HCT116 (cell line): ENCODE measurements at regions not wholly inside any gene's neighbourhood (a gene's known extent, or its start where the extent isn't known, plus 50 kb on each side); places are given as distances from the start of the nearest gene placed in this dataset.

Source experiments
- ATAC-seq: fragments of 200-7000 bp; cut with Tn5 transposase; 2 replicates; pipeline ENCODE4 v1.9.1; 2020; ENCODE audit warnings: mild to moderate bottlenecking, moderate library complexity
- BruUV-seq: library from RNA; stranded (reverse); fragments of 400-500 nt; replicated peaks from 2 replicates; lab custom pipeline; 2021; lab: Mats Ljungman, UMichigan
- CTCF ChIA-PET: fragments of 300-600 bp; sonication (Branson Sonifier 250); formaldehyde crosslinking; loops from one replicate; lab custom pipeline; 2021; ENCODE audit warnings: antibody characterized with exemption; lab: Charles Lee
- POLR2A ChIA-PET: fragments of 300-600, 350-600 bp; sonication (Branson Sonifier 250); formaldehyde crosslinking; loops from one replicate; lab custom pipeline; 2021; ENCODE audit warnings: antibody characterized with exemption; lab: Charles Lee
- RAD21 ChIA-PET, 2 experiments: fragments of 300-600 bp; sonication (Branson Sonifier 250); formaldehyde crosslinking; loops; one replicate each; lab custom pipeline; 2023; ENCODE audit warnings: low total read pairs in 2 of 2; ENCODE audit not compliant: uncharacterized antibody in 2 of 2, unreplicated experiment in 2 of 2, low non-redundant PET in 1 of 2; lab: Charles Lee
- DNase-seq: peaks from one replicate; pipeline ENCODE4 v3.0.0-alpha.2; 2010; ENCODE audit warnings: low read depth, low spot score
- H2AFZ ChIP-seq: fragments of 200-600 bp; shearing (Covaris generic), sonication (generic); 2 replicates; pipeline ENCODE4 v1.6.1; 2017; ENCODE audit warnings: low read depth, mixed run types, mixed read lengths, antibody characterized with exemption, low read length; ENCODE audit not compliant: poor library complexity, severe bottlenecking
- H3K27ac ChIP-seq: 2 replicates; pipeline ENCODE4 v1.5.1; 2012; ENCODE audit warnings: low read depth, low read length
- H3K27me3 ChIP-seq: fragments of 200-600 bp; sonication (generic); 2 replicates; pipeline ENCODE4 v1.6.1; 2016; ENCODE audit warnings: mixed run types, low read length, mixed read lengths; ENCODE audit not compliant: insufficient read depth
- H3K36me3 ChIP-seq, 2 experiments: fragments of 200-500 bp in 1 of 2; fragments of 200-600 bp in 1 of 2; sonication (Bioruptor generic) in 1 of 2; sonication (generic) in 1 of 2; 2 replicates each; pipeline versions ENCODE4 v1.5.1 to v1.6.1; 2014 to 2016; ENCODE audit warnings: low read length in 2 of 2, inconsistent platforms in 1 of 2, mixed read lengths in 1 of 2, mixed run types in 1 of 2; ENCODE audit not compliant: insufficient read depth in 2 of 2, control insufficient read depth in 1 of 2
- H3K4me1 ChIP-seq, 2 experiments: fragments of 200-600 bp in 1 of 2; sonication (generic) in 1 of 2; 2 replicates each; pipeline versions ENCODE4 v1.5.1 to v1.6.1; 2012 to 2017; ENCODE audit warnings: low read length in 2 of 2, inconsistent platforms in 1 of 2, mild to moderate bottlenecking in 1 of 2, mixed read lengths in 1 of 2, mixed run types in 1 of 2, moderate library complexity in 1 of 2; ENCODE audit not compliant: insufficient read depth in 2 of 2, control insufficient read depth in 1 of 2
- H3K4me2 ChIP-seq: fragments of 200-600 bp; sonication (generic); 2 replicates; pipeline ENCODE4 v1.6.1; 2017; ENCODE audit warnings: mixed run types, low read length, mixed read lengths
- H3K4me3 ChIP-seq, 2 experiments: fragments of 200-600 bp in 1 of 2; sonication (generic) in 1 of 2; replicated peaks in 1 of 2; 2 replicates each; pipeline ENCODE4 v1.5.1; 2011 to 2016; ENCODE audit warnings: low read length in 2 of 2, control low read depth in 1 of 2, low read depth in 1 of 2, mild to moderate bottlenecking in 1 of 2, mixed read lengths in 1 of 2, mixed run types in 1 of 2
- H3K79me2 ChIP-seq: fragments of 200-600 bp; sonication (generic); 2 replicates; pipeline ENCODE4 v1.6.1; 2017; ENCODE audit warnings: mild to moderate bottlenecking, mixed run types, low read length, moderate library complexity, mixed read lengths; ENCODE audit not compliant: insufficient read depth
- H3K9ac ChIP-seq: fragments of 200-600 bp; sonication (generic); 2 replicates; pipeline ENCODE4 v1.6.1; 2016; ENCODE audit warnings: low read length, mixed read lengths
- H3K9me2 ChIP-seq: fragments of 200-600 bp; sonication (generic), shearing (Covaris generic); 2 replicates; pipeline ENCODE4 v1.6.1; 2017; ENCODE audit warnings: mixed run types, mild to moderate bottlenecking, moderate library complexity; ENCODE audit not compliant: insufficient read depth
- H3K9me3 ChIP-seq, 2 experiments: fragments of 200-500 bp in 1 of 2; fragments of 200-600 bp in 1 of 2; sonication (Bioruptor generic) in 1 of 2; sonication (generic) in 1 of 2; 2 replicates each; pipeline ENCODE4 v1.6.1; 2014 to 2017; ENCODE audit warnings: low read length in 2 of 2, mixed read lengths in 2 of 2, inconsistent platforms in 1 of 2, low read depth in 1 of 2, mild to moderate bottlenecking in 1 of 2, mixed run types in 1 of 2, moderate library complexity in 1 of 2; ENCODE audit not compliant: control insufficient read depth in 1 of 2, insufficient read depth in 1 of 2
- H4K20me1 ChIP-seq: fragments of 200-600 bp; sonication (generic), shearing (Covaris generic); 2 replicates; pipeline ENCODE4 v1.6.1; 2017; ENCODE audit warnings: mixed run types, mild to moderate bottlenecking, moderate library complexity; ENCODE audit not compliant: insufficient read depth
- CBX3 ChIP-seq: IDR thresholded peaks from 2 replicates; pipeline ENCODE4 v1.6.1; 2012; ENCODE audit warnings: low read depth
- CEBPB ChIP-seq: IDR thresholded peaks from 2 replicates; pipeline ENCODE4 v1.6.1; 2012; ENCODE audit warnings: low read depth
- EGR1 ChIP-seq: IDR thresholded peaks from 2 replicates; pipeline ENCODE4 v1.6.1; 2012; ENCODE audit warnings: low read depth
- EZH2phosphoT487 ChIP-seq: fragments of 200-600 bp; IDR thresholded peaks from 2 replicates; pipeline ENCODE4 v1.6.1; 2018; ENCODE audit warnings: antibody characterized with exemption, borderline replicate concordance
- POLR2AphosphoS5 ChIP-seq: IDR thresholded peaks from 2 replicates; pipeline ENCODE4 v1.6.1; 2011; ENCODE audit warnings: mild to moderate bottlenecking, low read depth, low read length, moderate library complexity
- REST ChIP-seq: IDR thresholded peaks from 2 replicates; pipeline ENCODE4 v1.6.1; 2012; ENCODE audit warnings: low read depth
- SIN3A ChIP-seq: IDR thresholded peaks from 2 replicates; pipeline ENCODE4 v1.6.1; 2012; ENCODE audit warnings: low read depth
- SP1 ChIP-seq: IDR thresholded peaks from 2 replicates; pipeline ENCODE4 v1.6.1; 2012; ENCODE audit warnings: low read depth
- YY1 ChIP-seq: IDR thresholded peaks from 2 replicates; pipeline ENCODE4 v1.6.1; 2011; ENCODE audit warnings: low read length, low read depth, moderate library complexity, mild to moderate bottlenecking; ENCODE audit not compliant: insufficient replicate concordance; ENCODE audit errors: extremely low read depth
- intact Hi-C: fragments of 100-400 bp; cut with micrococcal nuclease; formaldehyde crosslinking; loops from 2 replicates; pipeline ENCODE4 v1.10.0; 2022

DNA sequence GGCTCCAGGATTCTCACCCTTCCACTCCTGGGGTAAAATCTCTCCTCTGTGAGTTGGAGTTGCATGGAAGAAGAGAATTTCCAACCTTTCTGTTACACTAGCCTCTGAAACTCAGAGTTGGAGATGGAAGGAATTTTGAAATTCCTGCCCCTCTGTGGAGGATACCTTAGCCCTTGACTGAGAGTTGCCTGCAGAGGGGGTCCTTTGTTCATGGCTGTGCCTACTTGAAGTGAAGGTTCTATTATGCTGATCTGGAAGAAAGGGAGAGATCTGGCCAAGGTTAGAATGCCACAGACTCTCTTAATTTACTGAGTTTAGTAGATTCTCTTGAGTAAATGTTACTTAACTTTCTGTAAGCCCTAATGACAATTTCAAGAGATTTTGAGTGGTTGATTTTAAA is 626.6 kb upstream of the GYPC start:
- RAD21 ChIA-PET: no interaction called here

More for the DNA sequence above, 626.6 kb upstream of the GYPC start:
- ChIA-PET CTCF (no interaction called here), POLR2A (no interaction called here)
- no peak overlapping the region for H3K27ac ChIP-seq
- H3K36me3 ChIP-seq: no peaks in the 10 kb centered on the region
- no peak overlapping the region for H2AFZ ChIP-seq
- no peak for ATAC-seq
- TF ChIP-seq SP1 (no peak), POLR2AphosphoS5 (no peak), REST (no peak), EGR1 (no peak), YY1 (no peak), EZH2phosphoT487 (no peak), CEBPB (no peak), SIN3A (no peak), CBX3 (no peak)
- no peaks in the 10 kb centered on the region for H3K4me1 ChIP-seq
- H3K79me2 ChIP-seq: no peaks in the 10 kb centered on the region
- H3K4me2 ChIP-seq: no peak overlapping the region
- no peaks in the 10 kb centered on the region for H3K9me2 ChIP-seq
- intact Hi-C loops: no loop called here
- H4K20me1 ChIP-seq: no peaks in the 10 kb centered on the region
- H3K27me3 ChIP-seq: no peaks in the 10 kb centered on the region
- peaks cover 14 to 21% of the 10 kb centered on the region in 2 experiments; a peak in 3 of 4 replicates for H3K9me3 ChIP-seq
- no peak overlapping the region for H3K4me3 ChIP-seq
- H3K9ac ChIP-seq: no peak overlapping the region
- BruUV-seq: no TSS peak
- DNase-seq: no peak
